GM19455 (cell line): ENCODE measurements at regions not wholly inside any gene's neighbourhood (a gene's known extent, or its start where the extent isn't known, plus 50 kb on each side); places are given as distances from the start of the nearest gene placed in this dataset.

ENCODE experiments used
- ATAC-seq: cut with Tn5 transposase; IDR thresholded peaks from one replicate; pipeline ENCODE4 v1.9.1; 2021; ENCODE audit not compliant: unreplicated experiment

DNA sequence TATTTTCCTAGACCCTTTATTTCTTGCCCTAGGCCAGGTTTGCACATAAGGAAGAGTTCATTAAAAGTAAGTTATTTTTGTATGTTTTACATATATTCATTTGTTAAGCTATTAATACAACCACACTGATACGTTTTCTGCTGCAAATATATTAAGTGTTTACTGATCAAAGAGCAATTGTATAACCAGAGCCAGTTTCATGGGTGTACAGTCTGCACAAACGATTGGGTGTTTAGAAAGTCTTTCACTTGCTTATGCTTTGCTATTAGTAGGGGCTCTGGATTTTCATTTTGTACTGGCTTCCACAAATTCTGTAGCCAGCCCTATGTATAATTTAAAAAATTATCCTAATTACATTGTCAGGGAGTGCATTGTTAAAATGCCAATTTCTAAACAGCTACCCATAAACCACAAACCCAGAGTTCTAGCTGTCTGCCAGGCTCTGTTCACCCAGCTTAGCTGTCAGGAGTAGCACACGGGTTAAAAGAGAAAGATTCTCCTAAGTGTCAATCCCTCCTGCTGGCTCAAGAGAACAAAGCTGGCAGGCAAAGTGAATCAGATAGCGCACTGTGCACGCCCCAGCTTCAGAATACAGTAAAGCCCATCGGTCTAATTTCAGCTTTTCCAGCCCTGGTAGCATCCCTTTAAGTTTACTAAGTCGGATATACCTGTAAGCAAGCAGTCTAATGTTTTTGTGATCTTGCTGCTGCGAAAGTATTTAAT lies 151.0 kb upstream of the LMO3 start:
- no peak for ATAC-seq

DNA sequence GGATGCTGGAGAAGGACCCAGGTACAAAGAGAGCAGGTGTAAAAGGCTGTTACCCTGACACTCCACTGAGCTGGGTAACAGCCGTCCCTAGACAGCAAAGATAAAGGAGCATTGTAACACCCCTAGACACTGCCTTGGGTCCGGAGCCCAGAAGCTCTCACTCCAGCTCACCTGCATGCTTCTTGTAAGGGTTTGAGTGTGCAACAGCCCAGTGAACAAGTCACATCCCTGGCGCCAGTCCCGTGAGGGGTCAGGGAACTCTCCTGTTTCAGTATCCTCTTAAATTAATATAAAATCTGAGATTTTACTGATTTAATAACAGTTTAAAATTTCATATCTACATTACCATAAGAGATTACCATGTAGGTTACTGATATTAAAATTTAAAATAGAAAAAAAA lies 124.8 kb upstream of the LMO3 start:
- ATAC-seq: no peak

DNA sequence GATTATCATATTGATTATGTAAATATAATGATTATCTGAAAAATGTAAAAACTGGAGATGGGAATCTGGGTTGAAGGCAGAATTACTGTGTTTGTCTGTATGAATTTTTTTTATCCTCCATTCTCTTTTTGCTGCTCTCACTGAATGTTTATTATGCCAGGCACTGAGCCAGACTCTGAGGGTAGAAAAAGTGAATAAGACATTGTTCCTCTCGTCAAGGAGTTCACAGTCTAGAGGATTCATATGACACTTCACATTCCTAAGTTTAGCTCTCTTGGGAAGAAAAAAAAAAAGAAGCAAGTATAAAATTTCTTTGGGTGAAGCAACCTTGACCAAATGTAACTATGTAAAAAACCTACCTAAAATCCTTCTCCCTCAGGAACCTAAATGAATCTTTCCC lies 120.9 kb upstream of the LMO3 start:
- ATAC-seq: no peak

DNA sequence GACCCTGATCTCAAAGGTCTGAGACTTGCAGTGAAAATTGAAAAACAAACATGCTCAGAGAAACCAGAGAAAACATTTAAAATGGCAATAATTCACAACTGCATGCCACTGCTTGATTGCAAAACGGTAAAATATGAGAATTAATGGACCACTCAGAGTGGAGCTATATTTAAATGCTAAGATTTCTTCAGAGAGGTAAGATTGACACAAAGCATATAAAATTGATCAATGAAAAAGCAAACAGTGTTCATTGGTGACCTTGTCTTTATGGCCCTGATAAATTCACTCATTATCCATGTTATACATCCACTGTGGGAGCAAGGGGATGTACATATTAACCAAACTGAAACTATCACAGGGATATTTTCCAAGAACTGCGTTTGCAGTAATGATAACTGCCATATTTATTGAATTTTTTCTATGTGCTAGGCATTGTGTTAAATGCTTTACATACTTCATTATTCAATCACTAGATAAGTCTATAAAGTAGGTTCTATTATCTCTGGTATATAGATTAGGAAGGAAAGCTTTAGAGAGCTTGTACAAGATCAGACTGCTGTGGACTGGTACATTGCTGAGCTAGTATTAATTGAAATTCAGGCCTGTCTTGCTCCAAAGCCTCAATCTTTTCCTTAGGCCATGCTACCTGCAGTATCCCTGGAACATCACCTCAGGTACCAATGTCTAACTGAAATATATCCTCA lies 113.9 kb upstream of the LMO3 start:
- ATAC-seq: no peak

DNA sequence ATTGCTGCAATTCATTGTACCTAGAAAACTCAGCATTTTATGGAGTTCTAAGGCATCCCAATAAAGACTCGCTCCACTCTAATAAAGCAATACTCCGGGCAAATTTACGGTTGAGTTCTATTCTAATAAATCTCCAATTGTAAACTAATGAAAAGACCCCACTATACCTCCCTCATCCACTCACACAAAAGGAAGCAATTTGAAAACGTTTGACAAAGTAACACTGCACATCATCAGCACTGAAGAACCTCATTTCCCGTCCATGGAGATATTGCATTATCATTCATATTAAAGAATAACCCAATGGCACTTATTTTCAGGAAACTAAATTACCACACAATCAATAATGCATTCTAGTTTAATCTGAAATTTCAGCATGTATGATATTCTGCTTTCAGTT lies 111.0 kb upstream of the LMO3 start:
- ATAC-seq: no peak

DNA sequence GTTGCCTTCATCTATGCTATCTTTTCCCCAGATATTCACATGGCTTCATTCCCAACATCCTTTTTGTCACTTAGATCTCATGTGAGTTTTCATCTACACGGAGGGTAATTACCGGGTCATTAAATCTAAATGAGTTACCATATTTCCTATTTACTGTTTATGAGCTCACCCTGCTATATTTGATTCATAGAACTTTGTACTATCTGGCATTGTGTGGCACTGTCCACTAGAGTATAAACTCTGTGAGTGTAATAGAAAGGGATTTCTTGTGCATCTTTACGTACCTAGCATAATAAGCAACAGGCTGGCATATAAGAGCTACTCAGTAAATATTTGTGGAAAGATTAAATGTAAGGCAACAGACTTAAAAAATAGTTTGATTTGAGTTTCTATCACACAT lies 86.1 kb upstream of the LMO3 start:
- no peak for ATAC-seq

DNA sequence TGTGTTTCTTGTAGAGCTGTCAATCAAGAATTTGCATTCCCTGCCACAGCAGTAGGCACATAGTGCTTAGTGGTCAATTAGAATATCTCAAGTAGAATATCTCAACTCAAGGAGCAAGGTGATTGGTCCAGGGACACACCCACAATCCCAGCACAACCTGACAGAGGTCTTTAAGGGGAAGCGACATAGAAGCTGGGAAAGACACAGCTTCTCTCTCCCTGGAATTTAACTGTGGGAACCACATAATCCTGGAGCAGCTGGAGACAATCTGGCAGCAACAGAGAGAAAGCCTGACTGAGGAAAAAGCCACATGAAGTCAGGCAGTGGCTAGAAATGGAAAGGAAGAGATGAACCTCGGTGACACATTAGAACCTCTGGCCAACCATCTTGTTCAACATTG lies 85.7 kb upstream of the LMO3 start:
- no peak for ATAC-seq

DNA sequence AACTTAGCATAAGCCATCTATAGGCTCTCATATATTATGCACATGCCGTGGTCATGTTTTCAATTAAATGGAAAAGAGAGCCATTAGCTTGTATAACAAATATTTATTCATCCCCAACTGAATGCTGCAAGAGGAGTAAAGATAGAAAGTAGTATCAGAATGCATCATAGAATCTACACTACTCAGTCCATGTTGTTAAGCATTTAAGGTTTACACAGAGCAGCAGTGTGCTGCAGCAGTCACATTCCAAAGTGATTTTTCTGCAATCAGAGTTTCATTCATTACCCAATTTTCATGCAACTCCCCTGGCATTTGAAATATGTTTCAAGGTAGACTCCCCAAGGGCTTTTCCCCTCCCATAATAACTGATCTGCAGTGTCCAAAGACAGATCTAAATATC lies 82.2 kb upstream of the LMO3 start:
- ATAC-seq: no peak

DNA sequence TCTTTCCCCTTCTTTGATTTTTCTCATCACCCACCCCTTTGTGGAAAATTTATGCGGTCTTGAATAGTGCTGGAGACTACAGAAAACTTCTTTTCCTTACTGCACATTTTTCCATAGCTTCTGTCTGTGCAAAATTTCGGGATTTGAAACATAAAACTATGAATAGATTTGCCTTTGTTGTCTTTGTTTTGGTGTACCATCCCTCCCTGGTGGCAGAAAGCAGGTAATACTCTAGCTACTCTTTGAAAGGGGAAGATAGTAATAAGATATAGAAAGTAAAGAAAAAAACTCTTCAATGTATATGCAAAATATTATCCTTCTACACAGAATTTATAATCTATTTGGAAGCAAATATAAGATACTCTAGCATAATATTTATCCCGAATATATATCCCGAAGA lies 79.1 kb upstream of the LMO3 start:
- no peak for ATAC-seq

DNA sequence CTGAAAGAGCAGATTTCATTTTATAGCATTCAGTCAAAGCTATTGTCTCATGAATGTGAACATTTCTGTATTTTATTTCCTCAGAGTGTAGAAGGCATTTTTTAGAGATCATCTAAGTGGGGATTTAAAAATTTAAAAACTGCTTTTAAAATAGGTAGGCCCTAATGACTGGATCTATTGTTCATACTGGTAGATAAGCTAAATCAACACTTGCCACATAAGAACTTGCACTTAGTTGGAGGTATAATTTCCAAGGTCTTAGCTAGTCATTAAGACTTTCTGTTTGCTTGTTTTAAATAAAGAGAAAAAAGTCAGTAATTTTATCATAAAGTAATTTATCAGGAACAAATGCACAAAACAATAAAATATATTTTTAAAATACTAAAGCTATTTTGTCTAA lies 75.2 kb upstream of the LMO3 start:
- ATAC-seq: no peak

DNA sequence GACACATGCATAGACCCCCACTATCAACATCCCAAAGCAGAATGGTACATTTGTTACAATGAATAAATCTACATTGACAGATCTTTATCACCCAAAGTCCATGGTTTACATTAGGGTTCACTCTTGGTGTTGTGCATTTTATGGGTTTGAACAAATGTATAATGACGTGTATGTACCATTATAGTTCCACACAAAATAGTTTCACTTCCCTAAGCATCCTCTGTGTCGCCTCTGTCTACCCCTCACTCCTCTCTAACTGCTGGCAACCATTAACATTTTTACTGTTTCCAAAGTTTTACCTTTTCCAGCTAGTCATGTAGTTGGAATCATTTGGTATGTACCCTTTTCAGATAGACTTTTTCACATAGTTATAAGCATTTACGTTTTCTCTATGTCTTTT lies 69.5 kb upstream of the LMO3 start:
- no peak for ATAC-seq

DNA sequence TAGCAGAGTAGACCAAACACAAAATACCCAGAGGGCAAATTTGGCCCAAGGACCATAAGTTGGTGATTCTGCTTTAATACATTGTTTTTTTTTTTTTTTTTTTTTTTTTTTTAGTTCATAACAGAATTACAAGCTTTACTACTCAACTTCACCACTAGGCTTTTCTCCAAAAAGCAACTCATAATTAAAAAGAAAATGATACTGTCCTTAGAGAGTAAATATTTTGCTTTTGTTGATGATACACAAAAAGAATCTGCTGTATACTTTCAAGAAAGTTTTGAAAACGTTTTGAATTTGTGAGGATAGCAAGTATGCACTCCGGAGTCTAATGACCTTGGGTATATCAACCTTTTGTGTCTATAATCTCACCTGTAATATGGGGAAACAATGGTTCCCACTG lies 68.9 kb upstream of the LMO3 start:
- no peak for ATAC-seq

DNA sequence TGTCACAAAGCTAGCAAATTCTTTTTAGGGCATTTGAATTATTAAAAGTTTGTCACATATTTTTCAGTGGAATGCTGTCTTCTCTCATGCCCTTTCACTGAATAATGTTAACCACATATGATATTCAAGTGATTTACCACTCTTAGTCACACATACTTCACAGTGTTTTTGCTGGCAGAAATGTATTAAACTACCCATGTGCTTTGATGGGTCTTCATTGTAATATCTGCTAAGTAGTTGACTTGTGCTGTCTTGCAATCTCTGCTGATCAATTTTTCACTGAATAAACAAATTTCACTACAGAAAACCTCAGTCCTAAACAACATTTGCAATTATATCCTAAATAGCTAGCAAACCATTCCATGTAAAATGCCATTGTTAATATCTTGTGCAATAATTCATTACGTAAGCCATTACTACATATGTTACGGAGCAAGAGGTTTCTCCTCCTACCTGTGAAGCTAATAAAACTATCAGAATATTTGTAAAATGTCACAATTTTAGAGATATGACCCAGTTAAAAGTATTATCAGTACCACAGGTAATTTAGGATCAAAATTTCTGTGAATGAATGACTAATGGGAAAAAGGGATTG lies 64.6 kb upstream of the LMO3 start:
- ATAC-seq: no peak

DNA sequence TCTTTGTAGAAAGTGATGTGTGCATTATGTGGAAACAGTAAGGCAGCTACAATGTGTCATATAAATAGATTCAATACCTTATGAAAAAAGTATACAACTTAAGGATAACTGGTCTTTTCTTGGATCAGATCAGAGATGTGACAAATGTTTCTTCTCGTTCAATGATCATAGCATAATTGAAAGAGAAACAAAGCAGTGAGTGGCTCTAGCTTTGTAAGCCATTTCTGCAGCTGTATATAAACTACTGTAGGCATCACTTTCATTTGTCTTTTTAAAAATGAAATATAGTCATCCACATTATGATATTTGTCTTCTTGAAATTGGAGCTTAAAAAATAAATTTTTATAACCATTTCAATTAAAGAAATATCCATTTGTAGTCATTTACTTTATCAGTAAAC lies 63.8 kb upstream of the LMO3 start:
- ATAC-seq: no peak

DNA sequence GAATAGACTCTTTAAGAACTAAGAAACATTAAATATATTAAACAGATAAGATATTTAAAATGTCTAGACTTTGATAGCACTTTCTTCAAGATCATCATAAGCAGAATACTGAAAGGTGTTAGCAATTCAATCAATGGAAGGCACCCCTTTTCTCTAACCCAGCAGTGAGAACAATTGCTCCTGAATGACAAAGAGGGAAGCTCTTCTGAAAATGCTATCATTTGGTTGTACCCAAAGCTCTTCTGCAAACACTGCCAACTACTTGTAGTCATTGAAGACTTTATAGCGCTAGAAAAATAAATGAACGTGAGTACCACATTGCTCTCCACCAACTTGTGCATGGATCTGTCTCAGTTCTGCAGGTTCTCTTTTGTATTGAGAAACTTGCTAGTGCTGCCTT lies 62.2 kb upstream of the LMO3 start:
- no peak for ATAC-seq

DNA sequence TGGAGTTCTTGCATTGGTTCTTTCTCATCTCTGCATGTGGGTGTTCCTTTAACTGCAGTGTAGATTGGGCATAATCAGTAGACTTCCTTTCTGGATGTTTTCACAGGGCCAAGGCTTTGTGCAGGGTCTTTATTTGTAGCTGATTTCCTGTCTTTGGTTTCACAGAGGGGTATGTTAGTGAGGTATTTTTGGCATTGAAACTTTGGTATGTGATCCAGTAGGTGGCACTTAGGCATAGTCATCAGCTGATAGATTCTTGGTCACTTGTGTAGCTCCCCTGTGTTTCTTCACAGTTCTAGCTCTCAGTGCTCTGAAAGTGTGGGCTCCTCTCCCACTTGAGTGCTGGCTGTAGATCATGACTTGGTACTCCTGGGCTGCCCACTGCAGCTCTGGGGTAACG lies 52.7 kb upstream of the LMO3 start:
- ATAC-seq: no peak
